ENCODE measurements at regions not wholly inside any gene's neighbourhood (a gene's known extent, or its start where the extent isn't known, plus 50 kb on each side); places are given as distances from the start of the nearest gene placed in this dataset.
A peak's percentile ranks its signal among the peaks of the same experiment; 100 is the strongest.

DNA sequence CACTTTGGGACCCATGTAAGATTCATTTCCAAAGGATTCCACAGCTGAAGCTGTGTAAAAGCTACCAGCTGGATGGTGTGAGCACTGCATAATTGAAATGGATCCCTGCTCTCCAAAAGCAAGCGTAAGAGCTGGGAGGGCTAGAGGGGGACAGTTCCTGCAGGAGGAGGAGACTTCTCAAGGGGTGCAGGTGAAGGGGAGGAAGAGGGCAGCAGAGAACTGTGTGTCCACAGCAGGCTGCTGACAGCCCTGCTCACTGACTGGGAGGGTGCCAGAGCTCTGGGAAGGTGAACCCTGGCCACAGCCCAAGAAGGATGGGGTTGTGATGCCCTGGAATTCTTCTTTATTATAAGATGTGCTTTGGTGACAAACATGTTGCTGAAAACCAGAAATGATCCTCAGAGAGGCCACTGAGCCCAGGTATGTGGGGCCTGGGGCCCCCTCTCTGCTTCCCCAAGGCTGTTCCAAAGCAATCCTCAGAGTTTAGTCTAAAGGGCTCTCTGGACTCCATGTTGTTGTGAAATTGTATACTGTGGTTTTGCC, 112.8 kb upstream of the SLC25A48 start:
- no peak for DNase-seq

DNA sequence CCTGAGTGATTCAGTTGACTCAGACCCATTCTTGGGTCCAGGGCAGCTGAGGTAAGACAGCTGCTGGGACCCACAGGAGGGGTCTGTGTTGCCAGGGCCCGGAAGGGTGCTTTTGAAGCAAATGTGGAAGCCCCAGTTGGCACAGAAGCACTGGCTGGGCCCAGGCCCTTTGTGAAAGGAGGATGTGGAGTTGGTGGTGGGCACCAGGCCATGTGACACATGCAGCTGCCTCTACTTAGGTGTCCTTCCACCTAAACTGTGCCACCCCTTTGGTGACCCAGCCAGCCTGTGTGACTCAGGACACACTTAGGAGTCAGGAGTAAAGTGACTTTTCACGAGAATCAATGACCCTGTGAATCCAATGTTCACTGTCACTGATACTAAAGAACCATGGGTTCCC, 114.3 kb upstream of the SLC25A48 start:
- DNase-seq, result no peak

DNA sequence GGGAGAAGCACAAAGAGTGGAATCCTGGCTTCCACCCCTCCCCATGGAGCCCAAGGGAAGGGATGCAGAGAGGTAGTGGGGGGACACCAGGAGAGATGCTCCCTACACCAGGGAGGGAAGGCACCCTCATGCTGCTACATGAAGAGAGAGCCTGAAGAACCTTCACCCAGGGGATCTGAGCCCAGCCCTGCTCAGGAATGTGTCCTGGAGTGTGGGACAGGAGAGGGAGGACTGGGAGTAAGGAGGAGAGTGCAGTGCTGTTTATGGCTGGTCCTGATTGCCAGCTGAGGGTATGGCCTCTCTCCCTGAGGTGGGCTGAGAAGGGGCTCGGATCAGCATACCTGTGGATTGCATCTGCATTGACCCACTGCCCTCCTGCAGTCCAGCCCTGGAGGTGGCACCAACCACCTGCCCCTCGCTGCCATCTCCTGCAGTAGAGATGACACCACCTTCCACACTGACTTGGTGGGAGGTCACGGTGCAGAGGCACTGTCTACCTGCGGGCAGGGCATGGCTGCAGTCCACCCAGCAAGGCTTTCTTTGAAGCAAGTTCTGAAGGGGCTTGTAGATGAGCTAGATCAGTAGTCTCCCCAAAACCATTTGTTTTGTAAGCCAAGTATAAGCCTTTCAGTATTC, 114.9 kb upstream of the SLC25A48 start:
- no peak for DNase-seq

DNA sequence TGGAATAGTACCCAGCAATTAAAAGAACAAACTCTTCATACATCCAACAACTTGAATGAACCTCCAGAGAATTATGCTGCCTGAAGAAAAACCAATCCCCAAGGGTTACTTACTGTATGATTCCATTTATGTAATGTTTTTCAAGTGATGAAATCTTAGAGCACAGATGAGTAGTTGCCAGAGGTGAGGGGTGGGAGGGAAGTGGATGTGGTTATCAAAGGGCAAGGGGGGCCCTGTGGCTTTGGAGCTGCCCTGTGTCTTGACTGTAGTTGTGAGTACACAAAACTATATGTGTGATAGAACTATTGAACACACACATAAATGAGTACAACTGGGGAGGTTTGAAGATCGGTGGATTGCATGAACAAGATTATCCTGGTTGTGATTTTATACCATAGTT, 115.8 kb upstream of the SLC25A48 start:
- no peak for DNase-seq

DNA sequence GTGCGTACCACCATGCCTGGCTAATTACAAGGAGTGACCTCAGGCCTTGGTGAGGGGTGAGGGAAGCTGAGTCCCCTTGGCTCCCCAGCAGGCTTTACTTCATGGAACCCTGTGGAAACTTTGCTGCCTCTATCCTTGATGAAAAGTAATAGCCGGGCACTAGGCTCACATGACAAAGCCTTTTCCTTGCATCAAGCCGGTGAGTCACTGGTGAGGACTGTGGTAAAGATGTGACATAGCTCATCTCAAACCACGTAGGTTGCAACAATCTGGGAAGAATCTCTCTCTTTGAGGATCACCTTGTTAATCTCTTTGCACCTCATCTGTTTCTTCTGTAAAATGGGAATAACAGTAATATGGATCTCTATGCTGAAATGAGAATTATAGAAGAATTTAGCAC, 116.3 kb upstream of the SLC25A48 start:
- peak; percentile 32 for DNase-seq

DNA sequence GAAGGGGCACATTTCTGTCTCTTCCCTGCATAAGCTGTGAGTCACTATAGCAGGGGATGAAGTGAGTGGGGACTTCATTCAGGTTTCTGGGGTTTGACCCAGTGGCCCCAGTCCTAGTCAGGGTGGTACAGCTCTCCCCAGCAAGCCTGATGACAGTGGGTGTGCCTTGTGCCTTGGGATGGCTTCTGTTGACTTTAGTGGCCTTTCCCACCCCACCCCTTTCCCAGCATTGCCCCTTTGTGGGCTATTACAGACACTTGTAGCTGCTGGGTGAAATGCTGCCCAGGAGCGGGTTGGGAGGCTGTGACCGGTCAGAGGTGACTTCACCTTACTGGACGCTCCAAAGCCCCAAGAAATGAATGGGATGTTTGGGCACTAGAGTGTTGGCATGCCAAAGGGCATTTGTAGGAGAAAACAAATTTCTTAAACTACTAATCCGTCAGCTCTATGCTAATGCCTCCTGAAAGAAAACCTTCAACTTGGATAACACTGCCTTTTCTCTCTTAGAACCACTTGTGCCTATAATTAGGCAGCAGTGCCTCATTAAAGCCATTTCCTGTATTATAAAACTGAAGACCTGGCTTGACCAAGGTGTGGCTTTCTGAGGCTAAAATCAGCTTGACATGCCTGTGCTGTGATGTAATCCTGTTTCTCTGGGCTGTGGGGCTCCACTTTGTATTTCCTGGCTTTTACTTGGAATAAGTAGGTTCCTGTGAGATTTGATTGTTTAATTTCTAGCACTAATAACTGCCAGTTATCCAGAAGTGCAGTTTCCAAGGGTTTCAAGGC, 119.0 kb upstream of the SLC25A48 start:
- DNase-seq, result no peak

DNA sequence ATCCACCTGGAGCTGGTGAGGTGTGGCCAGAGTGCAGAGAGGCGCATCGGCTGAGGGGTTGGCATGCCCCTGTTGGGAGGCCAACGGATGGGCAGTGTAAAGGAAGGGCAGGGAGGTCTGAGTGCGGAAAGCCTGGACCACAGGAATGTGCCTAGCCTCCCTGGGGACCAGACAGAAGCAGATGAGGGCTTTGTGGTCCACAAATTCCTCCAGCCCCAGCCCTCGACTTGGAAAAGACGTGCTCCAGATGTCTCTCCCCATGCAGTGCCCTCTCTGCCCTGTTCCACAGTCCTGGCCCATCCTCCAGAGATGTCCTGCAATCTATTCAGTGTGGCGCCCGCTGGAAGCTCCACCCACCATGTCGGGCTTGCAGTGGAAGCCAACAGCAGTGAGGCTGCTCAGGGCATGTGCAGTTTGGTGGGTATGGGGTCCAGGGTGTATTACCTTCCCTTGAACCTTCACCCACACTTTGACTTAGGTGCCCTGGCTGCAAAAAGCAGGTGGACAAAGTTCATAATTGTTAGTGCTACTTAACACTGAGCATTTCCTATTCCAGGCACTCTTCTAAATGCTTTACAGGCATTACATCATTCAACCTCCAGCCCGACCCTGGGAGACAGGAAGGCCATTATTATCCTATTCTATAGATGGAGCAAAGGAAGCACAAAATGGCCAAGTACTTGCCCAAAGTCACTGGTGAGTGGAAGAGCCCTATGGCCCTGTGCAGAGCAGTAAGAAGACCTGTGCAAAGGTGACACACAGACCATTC, 120.2 kb upstream of the SLC25A48 start:
- DNase-seq, result no peak

DNA sequence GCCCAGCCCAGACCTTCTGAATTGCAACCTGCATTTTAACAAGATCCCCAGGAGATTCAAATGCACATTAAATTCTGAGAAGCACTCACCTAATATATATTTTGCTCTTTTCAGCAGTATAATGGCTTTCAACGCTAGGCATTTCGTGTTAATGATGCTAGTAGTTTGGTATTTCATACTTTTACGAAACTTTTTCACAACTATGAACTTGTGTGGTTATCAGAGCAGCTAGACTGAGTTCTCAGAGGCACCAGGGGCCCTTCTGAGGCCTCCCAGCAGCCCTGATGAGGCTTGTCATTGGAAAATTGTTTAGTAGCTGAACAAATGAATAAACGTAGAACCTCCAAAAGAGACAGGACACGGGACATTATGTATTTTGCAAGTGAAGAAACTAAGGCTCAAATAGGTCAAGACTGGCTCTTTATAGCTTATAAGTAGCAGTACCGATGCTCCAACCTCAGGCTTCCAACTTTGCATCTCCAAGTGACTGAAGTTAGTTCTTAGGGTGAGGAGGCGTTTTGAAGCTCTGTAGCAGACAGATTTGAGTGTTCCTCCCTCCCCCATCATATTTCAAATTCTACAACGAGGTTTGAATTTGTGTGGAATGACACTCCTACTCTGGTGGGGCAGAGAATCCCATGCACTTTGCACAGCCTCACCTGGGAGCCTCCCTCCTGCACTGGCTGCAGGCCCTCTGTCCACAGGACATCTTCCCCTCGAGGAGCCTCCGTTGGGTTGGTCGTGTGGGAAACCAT, 121.1 kb upstream of the SLC25A48 start:
- DNase-seq, result no peak

DNA sequence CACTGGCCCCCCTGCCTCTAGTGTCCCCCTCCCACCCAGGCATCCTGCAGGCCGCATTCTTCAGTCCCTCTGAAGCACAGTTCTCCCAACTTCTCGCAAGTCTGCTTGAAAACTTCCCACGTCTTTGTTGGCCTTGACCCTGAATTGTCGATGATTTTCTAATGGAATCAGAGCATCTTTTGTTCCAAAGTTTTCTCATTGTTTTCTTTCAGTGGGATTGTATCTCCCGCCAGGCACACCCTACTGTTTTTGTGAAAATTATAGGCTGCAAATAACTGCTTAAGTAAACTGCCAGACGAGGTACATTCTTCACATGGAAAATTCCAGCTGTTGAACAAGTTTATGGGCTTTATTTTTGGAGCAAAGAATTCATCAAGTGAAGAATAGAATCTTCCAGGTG, 122.6 kb upstream of the SLC25A48 start:
- no peak for DNase-seq

DNA sequence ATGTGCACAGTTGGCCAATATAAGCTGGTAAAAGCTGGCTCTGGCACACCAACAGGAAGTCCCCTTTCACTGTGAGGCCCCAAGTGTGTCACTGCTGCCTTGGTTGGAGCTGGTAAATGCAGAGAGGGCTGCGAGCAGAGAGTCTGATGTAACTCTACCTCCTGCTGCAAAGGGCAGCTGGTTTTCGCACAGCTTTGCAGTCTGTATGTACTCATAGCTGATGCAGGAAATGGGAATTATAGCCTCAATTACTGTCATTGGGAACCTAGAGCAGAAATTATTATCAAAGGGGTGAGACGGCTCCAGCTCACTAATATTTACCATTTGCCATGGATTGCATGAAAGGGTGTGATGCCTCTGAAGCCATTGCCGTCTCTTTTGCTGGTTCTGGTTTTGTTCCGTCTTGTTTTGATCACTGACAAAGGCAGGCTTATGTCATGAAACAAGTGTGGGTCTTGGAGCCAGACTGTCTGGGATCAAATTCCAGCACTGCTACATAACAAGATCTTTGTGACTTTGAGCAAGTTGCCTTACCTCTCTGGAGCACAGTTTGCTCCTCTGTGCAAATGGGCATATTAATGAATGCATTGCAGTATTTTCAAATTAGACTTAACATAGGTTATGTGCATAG, 124.3 kb upstream of the SLC25A48 start:
- no peak for DNase-seq

DNA sequence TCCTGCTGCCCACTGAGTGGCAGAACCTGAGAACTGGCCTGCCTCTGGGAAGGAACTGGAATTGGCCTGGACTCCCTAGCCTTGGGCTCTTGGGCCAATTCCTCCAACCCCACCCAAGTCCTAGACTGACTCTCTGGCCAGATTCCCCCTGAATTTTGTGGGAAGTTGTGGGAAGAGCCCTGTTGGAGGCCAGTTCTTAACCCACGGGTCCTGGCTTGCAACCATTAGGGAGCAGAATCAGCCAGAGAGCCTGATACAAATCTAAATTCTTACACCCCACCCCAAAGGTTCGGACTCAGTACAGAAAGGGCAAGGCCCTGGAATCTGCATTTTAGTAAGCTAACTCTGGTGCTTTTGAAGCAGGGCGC, 125.3 kb upstream of the SLC25A48 start:
- no peak for DNase-seq

DNA sequence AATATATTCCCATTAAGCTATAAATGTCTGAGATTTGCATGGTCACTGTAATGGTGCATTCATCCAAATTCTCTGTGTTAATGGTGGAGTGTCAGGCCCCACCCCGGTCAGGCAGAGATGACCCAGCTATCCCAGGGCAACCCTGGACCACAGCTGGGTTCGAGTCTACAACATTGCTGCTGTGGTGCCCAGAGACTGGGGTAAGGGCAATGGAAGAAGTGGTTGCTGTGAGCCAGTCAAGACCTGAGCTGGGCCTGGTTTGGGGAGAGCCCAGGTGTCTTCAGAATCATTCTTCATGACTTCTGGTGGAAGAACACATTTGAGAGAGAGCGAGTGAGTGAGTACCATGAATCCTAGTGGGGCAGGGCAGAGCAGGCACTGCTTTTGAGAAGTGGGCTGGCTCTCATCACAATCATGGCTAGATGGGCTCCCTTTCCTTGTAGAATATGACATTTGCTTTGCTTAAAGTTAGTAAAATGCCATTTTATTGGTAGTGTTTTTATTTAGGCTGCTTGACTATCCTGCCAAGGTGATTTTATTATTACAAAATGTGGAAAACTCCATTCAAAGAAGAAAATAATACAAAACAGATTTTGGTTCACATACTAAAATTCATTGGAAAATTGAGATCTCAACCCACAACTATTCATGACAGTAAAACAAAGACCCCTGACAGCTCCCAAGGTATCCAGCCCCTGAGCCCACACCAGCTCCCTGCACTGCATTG, 125.8 kb upstream of the SLC25A48 start:
- DNase-seq, result no peak

DNA sequence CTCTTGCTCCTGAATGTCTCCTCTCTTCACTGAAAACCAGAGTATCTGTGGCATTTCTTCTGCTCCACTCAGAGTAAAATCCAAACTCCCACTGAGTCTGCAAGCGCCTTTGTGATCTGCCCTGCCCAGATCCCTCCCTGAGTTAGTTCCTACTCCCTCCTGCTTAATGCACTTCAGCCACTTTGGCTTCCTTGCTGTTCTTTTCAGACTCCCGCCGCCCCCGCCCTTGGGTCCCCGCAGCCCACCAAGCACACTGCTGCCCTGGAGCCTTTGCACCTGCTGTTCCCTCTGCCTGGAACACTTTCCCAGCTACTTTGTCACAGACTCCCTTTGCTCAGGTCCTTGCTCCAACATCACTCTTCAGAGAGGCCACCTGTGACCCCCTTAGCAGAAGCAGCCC, 127.2 kb upstream of the SLC25A48 start:
- no peak for DNase-seq

DNA sequence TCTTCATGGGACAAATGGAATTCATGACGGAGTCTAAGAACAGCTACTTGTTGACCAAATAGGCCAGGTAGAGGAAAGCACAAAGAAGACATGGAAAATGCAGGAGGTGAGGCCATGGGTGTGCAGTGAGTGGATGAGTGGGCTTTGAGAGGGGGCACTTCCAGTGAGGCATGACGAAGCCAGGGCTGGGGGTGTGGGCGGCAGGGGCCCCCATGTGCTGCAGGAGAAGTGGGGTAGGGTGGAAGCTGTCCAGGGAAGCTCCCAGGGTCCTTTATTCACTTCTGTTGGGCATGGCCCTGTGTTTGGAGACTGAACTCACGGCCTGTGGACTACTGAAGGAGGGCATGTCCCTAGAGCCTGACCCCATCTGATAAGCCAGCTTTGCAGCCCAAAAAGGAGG, 127.6 kb upstream of the SLC25A48 start:
- DNase-seq, result no peak

DNA sequence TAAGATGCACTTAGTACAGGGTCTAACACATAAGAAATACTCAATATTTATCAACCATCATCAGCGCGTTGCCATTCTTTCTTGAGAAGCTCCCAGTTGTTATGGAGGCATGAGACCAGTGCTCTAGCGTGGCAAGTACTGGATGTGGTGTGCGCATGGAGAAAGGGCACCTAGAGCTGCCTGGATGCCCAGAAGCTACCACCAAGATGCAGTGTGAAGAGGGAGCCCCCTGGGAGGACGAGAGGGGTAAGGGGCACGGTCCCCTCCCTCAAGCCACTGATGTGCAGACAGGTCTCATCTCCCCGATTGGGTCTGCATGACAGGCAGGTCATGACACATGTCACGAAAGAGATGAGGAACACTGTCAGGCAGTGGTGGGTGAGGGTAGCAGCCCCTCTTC, 127.7 kb upstream of the CXCL14 start:
- DNase-seq, result no peak

DNA sequence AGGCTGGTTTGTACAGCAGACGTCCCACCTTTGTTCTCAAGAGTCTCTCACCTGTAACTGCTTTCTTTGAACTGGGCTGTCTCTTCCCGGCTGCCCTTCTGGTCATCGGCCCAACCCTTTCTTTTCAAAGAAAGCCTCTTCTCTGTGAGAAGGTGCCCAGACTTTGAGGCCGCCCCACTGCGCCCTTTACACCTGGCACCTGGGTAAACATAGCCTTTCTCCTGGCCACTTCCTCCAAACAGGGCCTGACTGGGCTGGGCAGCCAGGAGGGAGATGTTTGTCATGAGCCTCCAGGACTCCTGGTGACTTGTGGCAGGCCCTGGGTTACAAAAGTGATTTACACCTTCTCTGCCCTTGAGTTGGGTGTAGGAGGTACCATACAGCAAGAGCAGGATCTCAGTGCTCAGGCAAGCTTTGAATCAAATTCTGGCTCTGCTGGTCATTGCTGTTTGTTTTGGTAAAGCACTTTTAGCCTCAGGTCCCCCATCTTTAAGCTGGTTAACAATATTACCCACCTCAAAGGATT, 127.2 kb upstream of the CXCL14 start:
- DNase-seq, result no peak

DNA sequence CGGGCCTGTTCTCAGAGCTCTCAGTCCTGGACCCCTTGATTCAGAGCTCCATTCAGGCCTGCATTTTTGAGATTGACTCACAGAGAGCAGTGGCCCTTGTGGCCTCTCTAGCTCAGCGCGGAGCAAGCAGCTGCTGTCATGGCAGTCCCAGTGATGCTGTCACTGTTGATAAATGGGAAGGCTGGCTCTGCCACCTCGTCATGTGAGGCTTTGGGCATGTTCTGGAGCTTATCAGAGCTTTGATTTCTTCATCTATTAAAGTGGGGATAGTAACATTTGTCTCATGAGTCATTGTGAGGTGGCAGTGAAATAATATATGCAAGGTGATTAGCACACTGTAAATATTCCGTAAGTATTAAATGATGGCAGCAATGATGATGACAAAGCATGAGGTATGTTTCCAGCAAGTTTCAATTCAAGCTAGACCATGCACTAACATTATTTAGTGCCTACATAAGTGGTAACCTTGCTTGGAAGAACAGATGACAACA, 126.4 kb upstream of the CXCL14 start:
- DNase-seq, result no peak

DNA sequence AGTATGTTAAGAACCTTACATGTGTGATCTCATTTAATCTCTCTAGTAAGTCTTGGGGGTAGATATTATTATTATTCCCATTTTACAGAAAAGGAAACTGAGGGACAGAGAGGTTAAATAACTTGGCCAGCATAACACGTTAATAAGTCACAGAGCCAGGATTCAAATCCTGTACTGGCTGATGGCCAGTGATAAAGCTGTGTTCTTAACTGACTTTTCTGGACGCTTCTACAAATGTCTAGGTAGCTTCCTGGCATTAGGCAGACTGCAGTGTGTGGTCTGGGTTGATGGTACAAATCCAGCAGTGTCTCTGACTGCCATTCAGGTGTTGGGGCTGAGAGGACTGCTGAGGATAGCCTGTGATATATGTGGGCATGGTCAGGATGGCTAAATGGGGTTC, 125.8 kb upstream of the CXCL14 start:
- DNase-seq, result no peak

DNA sequence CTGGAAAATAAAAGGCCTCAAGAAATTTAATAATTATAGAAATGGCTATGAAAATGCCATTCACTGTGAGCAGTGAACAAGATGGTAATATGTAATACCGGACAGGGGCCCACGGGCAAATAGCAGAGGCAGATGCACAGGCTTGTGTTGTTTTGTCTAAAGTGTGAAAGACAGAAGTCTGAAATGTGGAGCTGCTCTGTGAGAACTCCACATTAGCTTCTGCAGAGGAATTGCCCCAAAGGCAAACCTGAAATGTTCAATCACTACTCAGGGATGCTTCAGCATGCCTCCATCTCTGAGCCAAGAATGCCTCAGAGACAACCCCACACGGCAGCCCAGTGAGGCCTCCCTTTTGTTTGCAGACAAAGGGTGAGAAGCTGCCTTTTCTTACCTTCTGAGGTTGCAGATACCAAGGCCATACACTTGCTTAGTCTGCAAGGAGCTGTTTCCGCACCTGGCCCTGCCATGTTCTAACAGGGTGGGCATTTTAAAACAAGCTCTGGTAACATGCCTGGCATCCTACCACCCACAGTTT, 124.3 kb upstream of the CXCL14 start:
- no peak for DNase-seq

DNA sequence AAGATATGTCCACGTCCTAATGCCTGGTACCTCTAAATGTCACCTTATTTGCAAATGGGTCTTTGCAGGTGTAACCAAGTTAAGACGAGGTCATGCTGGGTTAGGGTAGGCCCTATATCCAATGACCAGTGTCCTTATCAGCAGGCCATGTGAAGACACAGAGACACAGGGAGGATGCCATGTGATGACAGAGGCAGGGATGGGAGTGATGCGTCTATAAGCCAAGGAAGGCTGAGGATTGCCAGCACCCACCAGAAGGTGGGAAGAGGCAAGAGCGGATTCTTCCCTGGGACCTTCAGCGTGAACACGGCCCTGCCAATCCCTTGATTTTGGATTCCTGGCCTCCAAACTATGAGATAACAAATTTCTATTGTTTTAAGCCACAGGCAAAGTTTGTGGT, 123.4 kb upstream of the CXCL14 start:
- DNase-seq, result no peak

DNA sequence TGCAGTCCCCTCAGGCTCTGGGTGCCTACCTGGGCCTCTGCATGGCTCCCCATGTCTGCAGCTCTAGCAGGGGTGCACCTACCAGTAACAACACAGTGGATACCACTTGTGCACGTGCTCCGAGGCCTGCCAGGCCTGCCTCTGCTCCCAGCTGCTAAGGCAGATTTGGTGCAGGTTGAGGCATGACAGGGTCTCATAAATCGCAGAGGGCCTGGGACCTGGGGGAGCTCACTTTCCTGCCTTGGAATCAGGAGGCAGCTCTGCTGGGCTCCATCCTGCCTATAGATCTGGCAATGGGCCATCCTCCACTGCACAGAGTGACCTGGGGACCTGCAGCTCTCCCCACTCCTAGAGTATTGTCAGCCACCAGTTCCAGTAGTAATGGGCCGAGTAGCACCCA, 121.9 kb upstream of the CXCL14 start:
- DNase-seq, result no peak
